ENCODE measurements at regions not wholly inside any gene's neighbourhood (a gene's known extent, or its start where the extent isn't known, plus 50 kb on each side); places are given as distances from the start of the nearest gene placed in this dataset.

GRCh38 chrX:45472968-45473367 is 272.3 kb upstream of the DIPK2B start:
- no peak for TF ChIP-seq CTCF (IDR thresholded peaks at IDR 0.05)
- no peak for TF ChIP-seq POLR2A (IDR thresholded peaks at IDR 0.05)
- no peak for TF ChIP-seq EP300 (IDR thresholded peaks at IDR 0.05)
